ENCODE measurements at regions not wholly inside any gene's neighbourhood (a gene's known extent, or its start where the extent isn't known, plus 50 kb on each side); places are given as distances from the start of the nearest gene placed in this dataset.

- intact Hi-C loops (cut with micrococcal nuclease; ENCODE audit: unreplicated experiment) (no loop called here), in situ Hi-C loops (cut with HindIII; ENCODE audit: low pct_unique_long_range_greater_than_20kb, low sequenced_read_pairs) (no loop called here)
- no peak for ATAC-seq
- Histone ChIP-seq H3K36me3 (ENCODE audit: control insufficient read depth, insufficient read depth, low read length) (no peaks in the 10 kb centered on the region), H3K9me3 (ENCODE audit: control insufficient read depth, insufficient read depth, low read depth, low read length) (no peaks in the 10 kb centered on the region), H3K4me3 (ENCODE audit: low read depth in 2 of 2, low read length in 2 of 2) (no peak overlapping the region), H3K27ac (ENCODE audit: low read length) (no peak overlapping the region), H3K4me1 (ENCODE audit: control insufficient read depth, insufficient read depth, low read length) (no peaks in the 10 kb centered on the region), H3K27me3 (ENCODE audit: control insufficient read depth, insufficient read depth, low read length) (no peaks in the 10 kb centered on the region)
- ChIA-PET CTCF (no interaction called here), POLR2A (no interaction called here)
- no TSS peak for BruUV-seq (replicated peaks)
- TF ChIP-seq, protein P1, sequence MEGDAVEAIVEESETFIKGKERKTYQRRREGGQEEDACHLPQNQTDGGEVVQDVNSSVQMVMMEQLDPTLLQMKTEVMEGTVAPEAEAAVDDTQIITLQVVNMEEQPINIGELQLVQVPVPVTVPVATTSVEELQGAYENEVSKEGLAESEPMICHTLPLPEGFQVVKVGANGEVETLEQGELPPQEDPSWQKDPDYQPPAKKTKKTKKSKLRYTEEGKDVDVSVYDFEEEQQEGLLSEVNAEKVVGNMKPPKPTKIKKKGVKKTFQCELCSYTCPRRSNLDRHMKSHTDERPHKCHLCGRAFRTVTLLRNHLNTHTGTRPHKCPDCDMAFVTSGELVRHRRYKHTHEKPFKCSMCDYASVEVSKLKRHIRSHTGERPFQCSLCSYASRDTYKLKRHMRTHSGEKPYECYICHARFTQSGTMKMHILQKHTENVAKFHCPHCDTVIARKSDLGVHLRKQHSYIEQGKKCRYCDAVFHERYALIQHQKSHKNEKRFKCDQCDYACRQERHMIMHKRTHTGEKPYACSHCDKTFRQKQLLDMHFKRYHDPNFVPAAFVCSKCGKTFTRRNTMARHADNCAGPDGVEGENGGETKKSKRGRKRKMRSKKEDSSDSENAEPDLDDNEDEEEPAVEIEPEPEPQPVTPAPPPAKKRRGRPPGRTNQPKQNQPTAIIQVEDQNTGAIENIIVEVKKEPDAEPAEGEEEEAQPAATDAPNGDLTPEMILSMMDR (IDR thresholded peaks at IDR 0.05), result no peak
- TF ChIP-seq POLR2AphosphoS5 (IDR thresholded peaks at IDR 0.05; ENCODE audit: low read depth, low read length) (no peak), TCF7L2 (IDR thresholded peaks at IDR 0.05; ENCODE audit: low read depth, low read length) (no peak), SIN3A (IDR thresholded peaks at IDR 0.05; ENCODE audit: borderline replicate concordance, insufficient read depth, low read depth, low read length) (no peak)
- TF ChIP-seq, protein P2, sequence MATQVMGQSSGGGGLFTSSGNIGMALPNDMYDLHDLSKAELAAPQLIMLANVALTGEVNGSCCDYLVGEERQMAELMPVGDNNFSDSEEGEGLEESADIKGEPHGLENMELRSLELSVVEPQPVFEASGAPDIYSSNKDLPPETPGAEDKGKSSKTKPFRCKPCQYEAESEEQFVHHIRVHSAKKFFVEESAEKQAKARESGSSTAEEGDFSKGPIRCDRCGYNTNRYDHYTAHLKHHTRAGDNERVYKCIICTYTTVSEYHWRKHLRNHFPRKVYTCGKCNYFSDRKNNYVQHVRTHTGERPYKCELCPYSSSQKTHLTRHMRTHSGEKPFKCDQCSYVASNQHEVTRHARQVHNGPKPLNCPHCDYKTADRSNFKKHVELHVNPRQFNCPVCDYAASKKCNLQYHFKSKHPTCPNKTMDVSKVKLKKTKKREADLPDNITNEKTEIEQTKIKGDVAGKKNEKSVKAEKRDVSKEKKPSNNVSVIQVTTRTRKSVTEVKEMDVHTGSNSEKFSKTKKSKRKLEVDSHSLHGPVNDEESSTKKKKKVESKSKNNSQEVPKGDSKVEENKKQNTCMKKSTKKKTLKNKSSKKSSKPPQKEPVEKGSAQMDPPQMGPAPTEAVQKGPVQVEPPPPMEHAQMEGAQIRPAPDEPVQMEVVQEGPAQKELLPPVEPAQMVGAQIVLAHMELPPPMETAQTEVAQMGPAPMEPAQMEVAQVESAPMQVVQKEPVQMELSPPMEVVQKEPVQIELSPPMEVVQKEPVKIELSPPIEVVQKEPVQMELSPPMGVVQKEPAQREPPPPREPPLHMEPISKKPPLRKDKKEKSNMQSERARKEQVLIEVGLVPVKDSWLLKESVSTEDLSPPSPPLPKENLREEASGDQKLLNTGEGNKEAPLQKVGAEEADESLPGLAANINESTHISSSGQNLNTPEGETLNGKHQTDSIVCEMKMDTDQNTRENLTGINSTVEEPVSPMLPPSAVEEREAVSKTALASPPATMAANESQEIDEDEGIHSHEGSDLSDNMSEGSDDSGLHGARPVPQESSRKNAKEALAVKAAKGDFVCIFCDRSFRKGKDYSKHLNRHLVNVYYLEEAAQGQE (IDR thresholded peaks at IDR 0.05; ENCODE audit: insufficient read depth in 1 of 2, low read depth in 2 of 2, low read length in 1 of 2), result no peak
- no peak for DNase-seq (ENCODE audit: low read depth, low spot score)
Measured at GRCh38 chr14:101022121-101022520, 118.6 kb upstream of the RTL1 start.

DNA sequence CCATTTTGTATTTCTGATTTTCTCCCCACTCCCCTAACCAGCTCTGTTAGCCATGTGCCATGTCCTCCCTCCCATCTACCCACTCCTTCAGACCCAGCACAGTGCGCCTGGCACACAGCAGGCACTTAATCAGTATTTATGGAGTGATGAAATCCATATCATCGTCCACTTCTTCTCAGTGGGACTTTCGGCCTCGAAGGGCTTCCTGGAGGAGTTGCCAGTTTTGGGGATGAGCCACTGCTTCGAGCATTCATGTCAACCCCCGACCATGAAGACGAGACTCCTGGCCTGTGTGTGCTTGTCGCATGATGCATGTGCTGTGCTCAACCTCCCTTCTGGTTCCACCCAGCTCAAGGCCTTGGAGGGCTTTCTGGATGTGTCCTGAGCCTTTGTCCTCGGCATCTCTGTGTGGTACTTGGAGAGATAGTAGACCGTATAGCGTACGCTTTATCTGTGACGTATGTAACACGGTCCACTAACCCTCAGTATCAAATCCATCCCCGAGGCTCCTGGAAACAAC lies 119.5 kb upstream of the RTL1 start:
- POLR2A ChIA-PET, result no interaction called here
- H3K27me3 ChIP-seq (ENCODE audit: control insufficient read depth, insufficient read depth, low read length), result no peaks in the 10 kb centered on the region
- TF ChIP-seq TCF7L2 (IDR thresholded peaks at IDR 0.05; ENCODE audit: low read depth, low read length) (no peak), POLR2AphosphoS5 (IDR thresholded peaks at IDR 0.05; ENCODE audit: low read depth, low read length) (no peak), SIN3A (IDR thresholded peaks at IDR 0.05; ENCODE audit: borderline replicate concordance, insufficient read depth, low read depth, low read length) (no peak)
- TF ChIP-seq, protein P1 (IDR thresholded peaks at IDR 0.05), result no peak
- TF ChIP-seq, protein P2 (IDR thresholded peaks at IDR 0.05; ENCODE audit: insufficient read depth in 1 of 2, low read depth in 2 of 2, low read length in 1 of 2), result no peak
- no peak overlapping the region for H3K4me3 ChIP-seq (ENCODE audit: low read depth in 2 of 2, low read length in 2 of 2)
- in situ Hi-C loops (cut with HindIII; ENCODE audit: low pct_unique_long_range_greater_than_20kb, low sequenced_read_pairs), result no loop called here
- CTCF ChIA-PET, result no interaction called here
- H3K4me1 ChIP-seq (ENCODE audit: control insufficient read depth, insufficient read depth, low read length), result no peaks in the 10 kb centered on the region
- intact Hi-C loops (cut with micrococcal nuclease; ENCODE audit: unreplicated experiment), result no loop called here
- ATAC-seq (no peak), DNase-seq (ENCODE audit: low read depth, low spot score) (no peak)
- no peak overlapping the region for H3K27ac ChIP-seq (ENCODE audit: low read length)
- no peaks in the 10 kb centered on the region for H3K9me3 ChIP-seq (ENCODE audit: control insufficient read depth, insufficient read depth, low read depth, low read length)
- BruUV-seq (replicated peaks), result no TSS peak
- H3K36me3 ChIP-seq (ENCODE audit: control insufficient read depth, insufficient read depth, low read length), result no peaks in the 10 kb centered on the region

All from Panc1 (cell line).